Left lung (tissue), 4 donors: ENCODE measurements at regions not wholly inside any gene's neighbourhood (a gene's known extent, or its start where the extent isn't known, plus 50 kb on each side); places are given as distances from the start of the nearest gene placed in this dataset.

Source experiments
- ATAC-seq: fragments of 200-7000 bp; cut with Tn5 transposase; one replicate; pipeline ENCODE4 v1.9.1; 2020; ENCODE audit warnings: moderate library complexity
- DNase-seq, 4 donors: peaks; one replicate each; pipeline ENCODE4 v3.0.0-alpha.2; 2013 to 2020
- H3K27ac ChIP-seq, 2 donors: fragments of 200-600 bp; sonication (generic) in 1 of 2; one replicate each; pipeline versions ENCODE4 v1.5.0 to v1.8.0; 2020 to 2021
- H3K27me3 ChIP-seq, 2 donors: fragments of 200-600 bp; sonication (generic) in 1 of 2; one replicate each; pipeline versions ENCODE4 v1.5.0 to v1.8.0; 2020 to 2021
- H3K36me3 ChIP-seq, 2 donors: fragments of 200-600 bp; sonication (generic) in 1 of 2; one replicate each; pipeline versions ENCODE4 v1.5.0 to v1.8.0; 2020 to 2021
- H3K4me1 ChIP-seq, 2 donors: fragments of 200-600 bp; one replicate each; pipeline ENCODE4 v1.8.0; 2021
- H3K4me3 ChIP-seq, 2 donors: fragments of 200-600 bp; sonication (generic) in 1 of 2; one replicate each; pipeline versions ENCODE4 v1.5.0 to v1.8.0; 2020 to 2021; ENCODE audit warnings: mild to moderate bottlenecking in 1 of 2
- H3K9me3 ChIP-seq, 2 donors: fragments of 200-600 bp; sonication (generic) in 1 of 2; one replicate each; pipeline versions ENCODE4 v1.5.0 to v1.8.0; 2020 to 2021
- CTCF ChIP-seq, 2 donors: fragments of 200-600 bp; sonication (generic) in 1 of 2; IDR thresholded peaks; one replicate each; pipeline versions ENCODE4 v1.5.0 to v1.8.0; 2021; ENCODE audit warnings: antibody characterized with exemption in 2 of 2
- intact Hi-C, 2 donors: fragments of 100-400 bp; cut with DNase I; formaldehyde crosslinking; loops; one replicate each; pipeline versions ENCODE4 v1.11.2 to v1.14.2; 2022
- donor health status: DM: no; HTN: yes; CAD: no.
- donor health status: DM: no; HTN: no; CAD: no.

GRCh38 chrY:7458301-7459078 lies 546.9 kb upstream of the AMELY start:
- TF ChIP-seq CTCF (IDR thresholded peaks at IDR 0.05) = no peak
- Histone ChIP-seq H3K9me3 (no peaks in the 10 kb centered on the region), H3K36me3 (no peaks in the 10 kb centered on the region), H3K4me1 (no peaks in the 10 kb centered on the region), H3K4me3 (no peak overlapping the region), H3K27me3 (no peaks in the 10 kb centered on the region), H3K27ac (no peak overlapping the region)
- ATAC-seq = no peak
- intact Hi-C loops = no loop called here
- peak in 1 of 4 donors; percentile 62 for DNase-seq

GRCh38 chrY:7457286-7458015 lies 545.9 kb upstream of the AMELY start:
- H3K36me3 ChIP-seq = no peaks in the 10 kb centered on the region
- intact Hi-C loops = no loop called here
- no peak overlapping the region for H3K27ac ChIP-seq
- no peak for TF ChIP-seq CTCF (IDR thresholded peaks at IDR 0.05)
- H3K4me1 ChIP-seq = no peaks in the 10 kb centered on the region
- no peak overlapping the region for H3K4me3 ChIP-seq
- H3K9me3 ChIP-seq = no peaks in the 10 kb centered on the region
- DNase-seq (no peak), ATAC-seq (no peak)
- no peaks in the 10 kb centered on the region for H3K27me3 ChIP-seq

- no peaks in the 10 kb centered on the region for H3K9me3 ChIP-seq
- DNase-seq (no peak), ATAC-seq (no peak)
- intact Hi-C loops = no loop called here
- no peaks in the 10 kb centered on the region for H3K36me3 ChIP-seq
- no peak for TF ChIP-seq CTCF (IDR thresholded peaks at IDR 0.05)
- no peak overlapping the region for H3K27ac ChIP-seq
- no peak overlapping the region for H3K4me3 ChIP-seq
- H3K4me1 ChIP-seq = no peaks in the 10 kb centered on the region
- H3K27me3 ChIP-seq = no peaks in the 10 kb centered on the region
Measured at GRCh38 chrY:7455626-7456025, 544.1 kb upstream of the AMELY start.

- no peak overlapping the region for H3K27ac ChIP-seq
- no peaks in the 10 kb centered on the region for H3K36me3 ChIP-seq
- ATAC-seq = no peak
- no peak for TF ChIP-seq CTCF (IDR thresholded peaks at IDR 0.05)
- no peaks in the 10 kb centered on the region for H3K27me3 ChIP-seq
- no peak for DNase-seq
- H3K4me3 ChIP-seq = no peak overlapping the region
- no peaks in the 10 kb centered on the region for H3K9me3 ChIP-seq
- intact Hi-C loops = no loop called here
- no peaks in the 10 kb centered on the region for H3K4me1 ChIP-seq
Measured at GRCh38 chrY:7453336-7453735, 541.8 kb upstream of the AMELY start.

- Histone ChIP-seq H3K4me1 (no peaks in the 10 kb centered on the region), H3K36me3 (no peaks in the 10 kb centered on the region), H3K9me3 (no peaks in the 10 kb centered on the region), H3K4me3 (no peak overlapping the region), H3K27ac (no peak overlapping the region), H3K27me3 (no peaks in the 10 kb centered on the region)
- ATAC-seq (no peak), DNase-seq (no peak)
- intact Hi-C loops = no loop called here
- no peak for TF ChIP-seq CTCF (IDR thresholded peaks at IDR 0.05)
Measured at GRCh38 chrY:7452246-7452645, 540.7 kb upstream of the AMELY start.
